HEK293 (cell line): ENCODE measurements at regions not wholly inside any gene's neighbourhood (a gene's known extent, or its start where the extent isn't known, plus 50 kb on each side); places are given as distances from the start of the nearest gene placed in this dataset.

Experiments used
- ATF2 ChIP-seq: fragments of 450-650 bp; formaldehyde crosslinking; IDR thresholded peaks from 2 replicates; pipeline ENCODE4 v1.5.1; 2016; ENCODE audit warnings: missing biosample characterization, missing genetic modification characterization, low read depth
- CTCF ChIP-seq: fragments of 450-650 bp; formaldehyde crosslinking; IDR thresholded peaks from 2 replicates; pipeline ENCODE4 v1.5.1; 2016; ENCODE audit warnings: missing biosample characterization, missing genetic modification characterization
- ELK4 ChIP-seq: IDR thresholded peaks from 2 replicates; pipeline ENCODE4 v1.6.1; 2011; ENCODE audit warnings: mild to moderate bottlenecking, low read depth, low read length, borderline replicate concordance
- PRDM6 ChIP-seq: fragments of 450-650 bp; formaldehyde crosslinking; IDR thresholded peaks from 2 replicates; pipeline ENCODE4 v1.5.1; 2017; ENCODE audit warnings: missing biosample characterization, missing genetic modification characterization
- ZBTB21 ChIP-seq: fragments of 450-650 bp; formaldehyde crosslinking; IDR thresholded peaks from 2 replicates; pipeline ENCODE4 v1.5.1; 2017; ENCODE audit warnings: missing biosample characterization, missing genetic modification characterization
- ZBTB6 ChIP-seq: fragments of 450-650 bp; formaldehyde crosslinking; IDR thresholded peaks from 2 replicates; pipeline ENCODE4 v1.5.1; 2017; ENCODE audit warnings: missing biosample characterization, missing genetic modification characterization
- ZBTB8A ChIP-seq: fragments of 450-650 bp; formaldehyde crosslinking; IDR thresholded peaks from 2 replicates; pipeline ENCODE4 v1.5.1; 2016; ENCODE audit warnings: missing biosample characterization, missing genetic modification characterization
- ZNF114 ChIP-seq: fragments of 450-650 bp; formaldehyde crosslinking; IDR thresholded peaks from 2 replicates; pipeline ENCODE4 v1.5.0; 2017; ENCODE audit warnings: missing biosample characterization, missing genetic modification characterization
- ZNF140 ChIP-seq: fragments of 450-650 bp; formaldehyde crosslinking; IDR thresholded peaks from 2 replicates; pipeline ENCODE4 v1.5.1; 2016; ENCODE audit warnings: missing biosample characterization, missing genetic modification characterization
- ZNF26 ChIP-seq: fragments of 450-650 bp; formaldehyde crosslinking; IDR thresholded peaks from 2 replicates; pipeline ENCODE4 v1.5.1; 2016; ENCODE audit warnings: missing biosample characterization, missing genetic modification characterization
- ZNF449 ChIP-seq: fragments of 450-650 bp; formaldehyde crosslinking; IDR thresholded peaks from 2 replicates; pipeline ENCODE4 v1.5.1; 2017; ENCODE audit warnings: missing biosample characterization, mild to moderate bottlenecking, missing genetic modification characterization, moderate library complexity
- ZNF571 ChIP-seq: fragments of 450-650 bp; formaldehyde crosslinking; IDR thresholded peaks from 2 replicates; pipeline ENCODE4 v1.5.0; 2017; ENCODE audit warnings: missing biosample characterization, missing genetic modification characterization
- ZNF639 ChIP-seq: fragments of 450-650 bp; formaldehyde crosslinking; IDR thresholded peaks from 2 replicates; pipeline ENCODE4 v1.5.1; 2016; ENCODE audit warnings: missing biosample characterization, missing genetic modification characterization
- ZNF791 ChIP-seq: fragments of 450-650 bp; formaldehyde crosslinking; IDR thresholded peaks from 2 replicates; pipeline ENCODE4 v1.5.1; 2016; ENCODE audit warnings: missing biosample characterization, missing genetic modification characterization

GRCh38 chr7:96479015-96479645, 157.2 kb upstream of the SLC25A13 start:
- TF ChIP-seq ELK4 (no peak), ZNF571 (tag by site-specific recombination) (no peak), CTCF (no peak), ATF2 (tag by site-specific recombination) (no peak), ZBTB21 (tag by site-specific recombination) (no peak), ZNF639 (tag by site-specific recombination) (no peak), ZBTB6 (no peak), ZBTB8A (no peak), ZNF26 (tag by site-specific recombination) (no peak), ZNF791 (tag by site-specific recombination) (no peak), ZNF140 (tag by site-specific recombination) (no peak), PRDM6 (tag by site-specific recombination) (no peak), ZNF114 (tag by site-specific recombination) (no peak), ZNF449 (tag by site-specific recombination) (no peak)
